GM18868 (cell line): ENCODE measurements at regions not wholly inside any gene's neighbourhood (a gene's known extent, or its start where the extent isn't known, plus 50 kb on each side); places are given as distances from the start of the nearest gene placed in this dataset.

Experiments
- ATAC-seq: cut with Tn5 transposase; IDR thresholded peaks from one replicate; pipeline ENCODE4 v1.9.1; 2021; ENCODE audit warnings: mild to moderate bottlenecking, moderate library complexity; ENCODE audit not compliant: unreplicated experiment

GRCh38 chr13:40375489-40376171 lies 290.8 kb downstream of the FOXO1 start:
- no peak for ATAC-seq

DNA sequence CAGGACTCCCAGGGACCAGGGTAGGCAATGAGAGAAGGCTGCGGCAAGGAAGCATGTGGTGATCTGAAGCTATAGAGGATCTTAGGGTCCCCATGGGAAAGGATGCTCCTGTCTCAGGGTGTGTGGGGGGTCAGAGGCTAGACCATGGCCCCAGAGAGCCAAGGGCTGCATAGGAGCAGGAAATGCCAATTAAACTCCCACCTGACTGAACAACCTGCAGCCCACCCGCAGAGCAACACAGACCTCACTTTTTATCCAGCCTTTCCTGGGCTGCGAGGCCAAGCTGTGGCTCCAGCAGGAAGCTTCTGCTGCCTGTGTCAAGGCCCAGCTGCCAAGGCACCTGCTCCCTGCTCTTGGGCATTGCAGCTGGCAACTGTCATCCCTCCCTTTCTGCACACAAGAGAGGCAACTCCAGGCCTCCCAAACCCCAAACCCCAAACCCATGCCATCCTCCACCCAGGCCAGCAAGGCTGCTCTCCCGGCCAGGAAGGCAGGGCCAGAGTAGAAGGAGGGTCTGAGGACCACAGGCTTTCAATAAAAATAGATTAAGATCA lies 290.1 kb downstream of the FOXO1 start:
- ATAC-seq = no peak

GRCh38 chr13:40376867-40377535 lies 289.4 kb downstream of the FOXO1 start:
- no peak for ATAC-seq

DNA sequence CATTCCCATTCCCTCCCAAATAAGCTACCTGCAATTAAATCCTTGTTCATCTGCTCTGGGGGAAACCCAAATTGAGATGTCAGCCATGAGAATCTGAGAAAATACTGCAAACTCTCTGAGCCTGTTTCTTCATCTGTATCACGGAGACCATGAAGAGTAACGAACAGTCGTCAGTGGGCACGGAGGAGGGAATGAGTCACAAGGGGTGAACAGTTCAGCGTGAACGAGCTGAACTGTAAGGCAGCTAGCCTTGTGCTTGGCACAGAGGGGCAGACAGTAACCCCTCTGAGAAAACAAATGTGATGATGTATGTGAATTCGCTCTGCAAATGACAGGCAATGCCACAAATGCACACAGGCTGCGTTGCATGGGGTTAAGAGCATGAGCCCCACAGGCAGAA lies 288.7 kb downstream of the FOXO1 start:
- ATAC-seq = no peak

DNA sequence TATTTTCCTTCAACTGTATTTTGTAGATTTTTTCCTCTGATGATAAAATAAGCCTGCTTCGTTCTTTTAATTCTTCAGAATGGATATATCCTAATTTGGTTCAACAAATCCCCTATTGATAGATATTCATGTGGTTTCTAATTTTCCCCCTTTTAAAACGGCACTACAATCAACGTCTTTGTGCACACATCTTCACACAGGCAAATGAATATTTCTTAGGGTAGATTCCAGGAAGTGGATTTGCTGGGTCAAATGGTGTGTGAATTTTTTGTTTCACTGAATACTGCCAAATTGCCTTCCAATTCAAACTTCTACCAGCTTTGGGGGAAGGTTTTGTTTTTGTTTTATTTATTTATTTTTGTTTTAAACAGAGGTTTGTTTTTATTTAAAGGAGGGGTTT lies 287.2 kb downstream of the FOXO1 start:
- ATAC-seq = no peak

- no peak for ATAC-seq
Observed at GRCh38 chr13:40379794-40380578, 286.5 kb downstream of the FOXO1 start.

- no peak for ATAC-seq
Observed at GRCh38 chr13:40381935-40382764, 284.3 kb downstream of the FOXO1 start.

GRCh38 chr13:40383132-40383531 lies 283.3 kb downstream of the FOXO1 start:
- no peak for ATAC-seq

DNA sequence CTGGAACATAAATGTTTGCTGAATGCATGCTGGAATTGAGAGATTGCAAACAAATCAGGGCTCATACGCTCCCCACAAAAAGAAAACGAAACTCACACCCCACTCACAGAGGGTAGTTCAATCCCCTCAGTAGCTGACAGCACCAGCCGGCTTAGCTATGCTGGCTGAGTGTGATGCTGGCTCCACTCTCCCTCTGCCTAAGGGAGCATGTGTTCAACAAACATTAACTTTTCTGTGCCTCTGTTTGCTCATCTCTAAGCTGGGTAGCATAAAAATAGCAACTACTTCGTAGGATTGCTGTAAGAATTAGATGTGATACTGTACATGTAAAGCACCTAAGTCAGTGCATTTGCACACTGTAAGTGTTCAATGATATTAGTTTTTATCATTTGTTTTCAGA lies 282.6 kb downstream of the FOXO1 start:
- ATAC-seq = no peak

GRCh38 chr13:40384976-40385857 lies 281.2 kb downstream of the FOXO1 start:
- no peak for ATAC-seq

DNA sequence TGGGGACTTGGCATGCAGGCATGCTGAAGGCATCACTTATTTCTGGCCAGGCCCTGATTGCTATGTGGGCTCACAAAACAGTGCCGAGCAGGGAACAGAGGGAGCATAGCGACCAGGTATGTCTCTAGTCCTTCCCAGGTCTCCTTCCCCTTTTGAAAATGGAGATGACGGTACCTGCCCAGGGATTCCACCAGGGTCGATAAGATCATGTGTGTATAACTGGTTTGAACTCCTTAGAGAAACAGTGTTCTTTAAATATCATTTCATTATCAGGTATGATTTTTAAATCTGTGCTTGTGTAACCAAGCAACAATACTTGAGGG lies 280.6 kb downstream of the FOXO1 start:
- no peak for ATAC-seq

DNA sequence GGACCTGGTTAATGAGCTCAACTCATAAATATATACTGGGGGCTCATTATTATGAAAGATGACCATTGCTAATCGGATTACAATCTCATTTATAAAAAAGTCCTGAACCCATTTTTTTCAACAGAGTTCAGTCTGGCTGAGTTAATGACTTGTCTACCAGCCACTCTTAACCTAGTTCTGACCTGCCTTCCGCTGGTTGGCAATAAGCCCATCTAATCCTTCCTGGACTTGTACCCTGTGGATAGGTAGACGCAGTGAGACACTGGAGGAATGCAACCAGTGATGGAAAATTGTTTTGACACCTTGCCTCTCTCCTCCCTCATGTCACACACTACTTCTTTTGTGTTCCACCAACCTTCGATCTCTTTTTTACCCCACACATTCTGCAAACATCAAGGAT lies 279.9 kb downstream of the FOXO1 start:
- no peak for ATAC-seq

DNA sequence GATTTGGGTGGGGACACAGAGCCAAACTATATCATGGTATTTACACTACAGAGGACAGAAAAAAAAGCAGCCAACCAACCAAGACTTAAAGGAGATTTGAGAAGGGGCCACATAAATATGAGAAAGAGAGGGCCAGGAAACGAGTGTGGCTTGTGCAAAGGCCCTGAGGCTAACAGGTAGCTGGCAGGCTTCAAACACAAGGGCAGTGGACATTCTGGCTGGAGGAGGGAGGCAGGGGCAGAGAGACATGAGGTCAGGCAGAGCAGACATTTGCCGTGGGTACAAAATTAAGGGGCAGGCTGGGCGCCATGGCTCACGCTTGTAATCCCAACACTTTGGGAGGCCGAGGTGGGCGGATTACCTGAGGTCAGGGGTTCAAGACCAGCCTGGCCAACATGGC lies 278.7 kb downstream of the FOXO1 start:
- ATAC-seq = no peak

- peak; percentile 97 for ATAC-seq
Observed at GRCh38 chr13:40388617-40389016, 277.8 kb downstream of the FOXO1 start.

DNA sequence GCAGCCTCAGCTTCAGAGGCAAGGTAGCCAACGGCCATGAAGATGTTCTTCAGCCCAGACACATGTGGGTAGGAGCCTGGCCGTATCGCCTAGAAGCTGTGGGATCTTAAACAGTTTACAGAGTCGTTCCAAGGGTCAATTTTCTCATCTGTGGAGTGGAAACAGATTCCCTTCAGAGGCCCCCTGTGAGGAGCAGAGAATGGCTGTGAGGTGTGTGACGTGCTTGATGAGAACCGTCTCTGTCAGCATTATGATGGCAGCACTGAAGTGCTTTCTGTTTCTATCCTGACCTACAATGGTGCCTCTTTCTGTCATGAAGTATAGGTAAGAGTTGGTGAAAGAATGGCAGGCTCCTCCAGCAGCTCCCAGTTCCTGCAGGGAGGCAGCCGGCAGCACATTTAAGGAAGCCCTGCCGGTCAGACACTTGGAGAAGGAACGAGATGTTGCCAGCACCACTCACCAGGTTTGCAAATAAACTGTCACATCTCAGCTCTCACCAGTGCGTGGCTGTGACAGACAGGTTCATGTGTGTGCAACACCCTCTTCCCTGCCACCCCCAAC lies 277.3 kb downstream of the FOXO1 start:
- peak; percentile 50 for ATAC-seq

DNA sequence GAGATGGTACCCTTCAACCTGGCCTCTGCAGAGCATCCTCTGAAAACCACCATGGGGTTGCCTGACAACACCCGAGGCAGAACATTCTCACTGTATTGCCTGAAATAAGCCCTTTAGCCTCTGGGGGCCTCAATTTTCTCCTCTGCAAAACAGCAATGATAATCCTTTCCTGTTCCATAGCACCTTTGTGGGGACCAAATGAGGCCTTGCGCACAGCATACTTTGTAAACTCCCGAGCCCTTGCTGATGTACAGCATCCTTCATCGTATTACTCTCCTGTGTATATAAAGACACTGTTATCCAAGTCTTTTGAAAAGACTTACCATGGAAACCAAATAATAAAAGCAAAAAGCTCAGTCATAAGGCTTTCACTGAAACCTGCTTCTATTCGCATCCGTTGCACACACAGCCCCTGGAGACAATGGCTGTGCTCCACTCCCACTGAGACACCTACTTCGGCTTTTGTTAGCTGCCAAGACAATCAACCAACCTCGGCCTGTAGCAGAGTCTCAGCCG lies 276.0 kb downstream of the FOXO1 start:
- no peak for ATAC-seq

- ATAC-seq = no peak
Observed at GRCh38 chr13:40391788-40392187, 274.7 kb downstream of the FOXO1 start.

DNA sequence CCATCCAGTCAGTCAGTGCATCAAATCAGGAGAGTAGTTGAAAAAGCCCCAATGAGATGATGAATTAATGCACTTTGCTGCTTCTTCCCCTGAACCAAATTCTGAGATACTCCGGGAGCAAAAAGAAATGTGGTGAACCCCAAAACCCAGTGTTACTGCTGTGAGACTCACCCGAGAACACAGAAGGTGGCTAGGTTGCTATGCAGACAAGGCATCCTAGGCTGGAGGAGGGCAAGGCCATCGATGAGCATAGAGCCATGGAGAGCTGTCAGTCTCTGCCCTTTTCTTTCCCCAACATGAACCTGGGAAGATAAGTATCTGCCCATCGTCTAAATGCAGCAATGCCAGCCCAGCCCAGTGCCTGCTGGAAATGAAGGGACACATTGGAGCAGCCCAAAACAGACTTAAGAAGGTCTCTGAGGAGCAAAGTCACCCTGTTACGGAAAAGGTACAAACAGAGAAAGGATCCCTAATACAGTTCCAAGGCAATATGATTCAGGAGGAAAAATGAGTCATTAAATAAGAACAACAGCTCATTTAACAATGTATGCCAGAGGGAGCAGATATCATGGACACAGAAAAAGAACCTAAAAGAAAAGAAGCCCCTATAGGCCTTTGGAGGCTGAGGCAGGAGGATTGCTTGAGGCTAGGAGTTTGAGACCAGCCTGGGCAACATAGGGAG lies 272.0 kb downstream of the FOXO1 start:
- no peak for ATAC-seq

DNA sequence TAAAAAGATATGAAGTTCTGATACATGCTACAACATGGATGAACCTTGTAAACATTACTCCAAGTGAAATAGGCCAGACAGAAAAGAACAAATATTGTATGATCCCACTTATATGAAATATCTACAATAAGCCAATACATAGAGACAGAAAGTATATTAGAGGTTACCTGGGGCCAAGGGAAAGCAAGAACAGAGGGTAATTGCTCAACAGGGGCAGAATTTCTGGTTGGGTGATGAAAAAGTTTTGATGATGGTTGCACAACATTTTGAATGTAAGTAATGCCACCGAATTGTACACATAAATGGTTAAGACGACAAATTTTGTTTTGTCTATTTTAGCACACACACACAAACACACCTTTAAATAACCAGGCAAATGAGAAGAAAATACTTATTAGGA lies 268.4 kb downstream of the FOXO1 start:
- no peak for ATAC-seq
